ENCODE measurements at regions not wholly inside any gene's neighbourhood (a gene's known extent, or its start where the extent isn't known, plus 50 kb on each side); places are given as distances from the start of the nearest gene placed in this dataset.

GRCh38 chr3:153437666-153438065 lies 275.6 kb downstream of the RAP2B start:
- TF ChIP-seq POLR2A (IDR thresholded peaks at IDR 0.05; ENCODE audit: low read depth): no peak
- no peak for TF ChIP-seq CTCF (IDR thresholded peaks at IDR 0.05)

All from esophagus muscularis mucosa (tissue), 3 donors.